ENCODE measurements at regions not wholly inside any gene's neighbourhood (a gene's known extent, or its start where the extent isn't known, plus 50 kb on each side); places are given as distances from the start of the nearest gene placed in this dataset.

GRCh38 chr10:129102906-129103693 is 363.9 kb upstream of the MGMT start:
- TF ChIP-seq, protein P1, sequence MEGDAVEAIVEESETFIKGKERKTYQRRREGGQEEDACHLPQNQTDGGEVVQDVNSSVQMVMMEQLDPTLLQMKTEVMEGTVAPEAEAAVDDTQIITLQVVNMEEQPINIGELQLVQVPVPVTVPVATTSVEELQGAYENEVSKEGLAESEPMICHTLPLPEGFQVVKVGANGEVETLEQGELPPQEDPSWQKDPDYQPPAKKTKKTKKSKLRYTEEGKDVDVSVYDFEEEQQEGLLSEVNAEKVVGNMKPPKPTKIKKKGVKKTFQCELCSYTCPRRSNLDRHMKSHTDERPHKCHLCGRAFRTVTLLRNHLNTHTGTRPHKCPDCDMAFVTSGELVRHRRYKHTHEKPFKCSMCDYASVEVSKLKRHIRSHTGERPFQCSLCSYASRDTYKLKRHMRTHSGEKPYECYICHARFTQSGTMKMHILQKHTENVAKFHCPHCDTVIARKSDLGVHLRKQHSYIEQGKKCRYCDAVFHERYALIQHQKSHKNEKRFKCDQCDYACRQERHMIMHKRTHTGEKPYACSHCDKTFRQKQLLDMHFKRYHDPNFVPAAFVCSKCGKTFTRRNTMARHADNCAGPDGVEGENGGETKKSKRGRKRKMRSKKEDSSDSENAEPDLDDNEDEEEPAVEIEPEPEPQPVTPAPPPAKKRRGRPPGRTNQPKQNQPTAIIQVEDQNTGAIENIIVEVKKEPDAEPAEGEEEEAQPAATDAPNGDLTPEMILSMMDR (IDR thresholded peaks at IDR 0.05; ENCODE audit: poor library complexity), result no peak
- no peak for TF ChIP-seq EZH2 (IDR thresholded peaks at IDR 0.05; ENCODE audit: borderline replicate concordance)
